ENCODE measurements at regions not wholly inside any gene's neighbourhood (a gene's known extent, or its start where the extent isn't known, plus 50 kb on each side); places are given as distances from the start of the nearest gene placed in this dataset.

- no peak overlapping the region for H3K4me3 ChIP-seq
- H2AFZ ChIP-seq = no peak overlapping the region
- no peak for DNase-seq (ENCODE audit: low spot score)
- TF ChIP-seq EZH2 (IDR thresholded peaks at IDR 0.05; ENCODE audit: low read depth, unreplicated experiment) (no peak), JUNB (IDR thresholded peaks at IDR 0.05; ENCODE audit: unreplicated experiment) (no peak), EZH2phosphoT487 (IDR thresholded peaks at IDR 0.05; ENCODE audit: unreplicated experiment) (no peak), ZNF114 (CRISPR knock-in tag; IDR thresholded peaks at IDR 0.05) (no peak), ZNF331 (CRISPR knock-in tag; IDR thresholded peaks at IDR 0.05; ENCODE audit: low read depth) (no peak), POLR2AphosphoS5 (IDR thresholded peaks at IDR 0.05; ENCODE audit: low read depth) (no peak), NANOG (IDR thresholded peaks at IDR 0.05; ENCODE audit: borderline replicate concordance) (no peak), STAT1 (IDR thresholded peaks at IDR 0.05; ENCODE audit: unreplicated experiment) (no peak), REST (IDR thresholded peaks at IDR 0.05; ENCODE audit: unreplicated experiment) (no peak), CREB1 (CRISPR knock-in tag; IDR thresholded peaks at IDR 0.05; ENCODE audit: low read depth) (no peak)
- TF ChIP-seq, protein P1, sequence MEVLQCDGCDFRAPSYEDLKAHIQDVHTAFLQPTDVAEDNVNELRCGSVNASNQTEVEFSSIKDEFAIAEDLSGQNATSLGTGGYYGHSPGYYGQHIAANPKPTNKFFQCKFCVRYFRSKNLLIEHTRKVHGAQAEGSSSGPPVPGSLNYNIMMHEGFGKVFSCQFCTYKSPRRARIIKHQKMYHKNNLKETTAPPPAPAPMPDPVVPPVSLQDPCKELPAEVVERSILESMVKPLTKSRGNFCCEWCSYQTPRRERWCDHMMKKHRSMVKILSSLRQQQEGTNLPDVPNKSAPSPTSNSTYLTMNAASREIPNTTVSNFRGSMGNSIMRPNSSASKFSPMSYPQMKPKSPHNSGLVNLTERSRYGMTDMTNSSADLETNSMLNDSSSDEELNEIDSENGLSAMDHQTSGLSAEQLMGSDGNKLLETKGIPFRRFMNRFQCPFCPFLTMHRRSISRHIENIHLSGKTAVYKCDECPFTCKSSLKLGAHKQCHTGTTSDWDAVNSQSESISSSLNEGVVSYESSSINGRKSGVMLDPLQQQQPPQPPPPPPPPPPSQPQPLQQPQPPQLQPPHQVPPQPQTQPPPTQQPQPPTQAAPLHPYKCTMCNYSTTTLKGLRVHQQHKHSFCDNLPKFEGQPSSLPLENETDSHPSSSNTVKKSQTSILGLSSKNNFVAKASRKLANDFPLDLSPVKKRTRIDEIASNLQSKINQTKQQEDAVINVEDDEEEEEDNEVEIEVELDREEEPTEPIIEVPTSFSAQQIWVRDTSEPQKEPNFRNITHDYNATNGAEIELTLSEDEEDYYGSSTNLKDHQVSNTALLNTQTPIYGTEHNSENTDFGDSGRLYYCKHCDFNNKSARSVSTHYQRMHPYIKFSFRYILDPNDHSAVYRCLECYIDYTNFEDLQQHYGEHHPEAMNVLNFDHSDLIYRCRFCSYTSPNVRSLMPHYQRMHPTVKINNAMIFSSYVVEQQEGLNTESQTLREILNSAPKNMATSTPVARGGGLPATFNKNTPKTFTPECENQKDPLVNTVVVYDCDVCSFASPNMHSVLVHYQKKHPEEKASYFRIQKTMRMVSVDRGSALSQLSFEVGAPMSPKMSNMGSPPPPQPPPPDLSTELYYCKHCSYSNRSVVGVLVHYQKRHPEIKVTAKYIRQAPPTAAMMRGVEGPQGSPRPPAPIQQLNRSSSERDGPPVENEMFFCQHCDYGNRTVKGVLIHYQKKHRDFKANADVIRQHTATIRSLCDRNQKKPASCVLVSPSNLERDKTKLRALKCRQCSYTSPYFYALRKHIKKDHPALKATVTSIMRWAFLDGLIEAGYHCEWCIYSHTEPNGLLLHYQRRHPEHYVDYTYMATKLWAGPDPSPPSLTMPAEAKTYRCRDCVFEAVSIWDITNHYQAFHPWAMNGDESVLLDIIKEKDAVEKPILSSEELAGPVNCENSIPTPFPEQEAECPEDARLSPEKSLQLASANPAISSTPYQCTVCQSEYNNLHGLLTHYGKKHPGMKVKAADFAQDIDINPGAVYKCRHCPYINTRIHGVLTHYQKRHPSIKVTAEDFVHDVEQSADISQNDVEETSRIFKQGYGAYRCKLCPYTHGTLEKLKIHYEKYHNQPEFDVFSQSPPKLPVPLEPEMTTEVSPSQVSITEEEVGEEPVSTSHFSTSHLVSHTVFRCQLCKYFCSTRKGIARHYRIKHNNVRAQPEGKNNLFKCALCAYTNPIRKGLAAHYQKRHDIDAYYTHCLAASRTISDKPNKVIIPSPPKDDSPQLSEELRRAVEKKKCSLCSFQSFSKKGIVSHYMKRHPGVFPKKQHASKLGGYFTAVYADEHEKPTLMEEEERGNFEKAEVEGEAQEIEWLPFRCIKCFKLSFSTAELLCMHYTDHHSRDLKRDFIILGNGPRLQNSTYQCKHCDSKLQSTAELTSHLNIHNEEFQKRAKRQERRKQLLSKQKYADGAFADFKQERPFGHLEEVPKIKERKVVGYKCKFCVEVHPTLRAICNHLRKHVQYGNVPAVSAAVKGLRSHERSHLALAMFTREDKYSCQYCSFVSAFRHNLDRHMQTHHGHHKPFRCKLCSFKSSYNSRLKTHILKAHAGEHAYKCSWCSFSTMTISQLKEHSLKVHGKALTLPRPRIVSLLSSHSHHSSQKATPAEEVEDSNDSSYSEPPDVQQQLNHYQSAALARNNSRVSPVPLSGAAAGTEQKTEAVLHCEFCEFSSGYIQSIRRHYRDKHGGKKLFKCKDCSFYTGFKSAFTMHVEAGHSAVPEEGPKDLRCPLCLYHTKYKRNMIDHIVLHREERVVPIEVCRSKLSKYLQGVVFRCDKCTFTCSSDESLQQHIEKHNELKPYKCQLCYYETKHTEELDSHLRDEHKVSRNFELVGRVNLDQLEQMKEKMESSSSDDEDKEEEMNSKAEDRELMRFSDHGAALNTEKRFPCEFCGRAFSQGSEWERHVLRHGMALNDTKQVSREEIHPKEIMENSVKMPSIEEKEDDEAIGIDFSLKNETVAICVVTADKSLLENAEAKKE (CRISPR knock-in tag; IDR thresholded peaks at IDR 0.05) = no peak
- TF ChIP-seq, protein P2, sequence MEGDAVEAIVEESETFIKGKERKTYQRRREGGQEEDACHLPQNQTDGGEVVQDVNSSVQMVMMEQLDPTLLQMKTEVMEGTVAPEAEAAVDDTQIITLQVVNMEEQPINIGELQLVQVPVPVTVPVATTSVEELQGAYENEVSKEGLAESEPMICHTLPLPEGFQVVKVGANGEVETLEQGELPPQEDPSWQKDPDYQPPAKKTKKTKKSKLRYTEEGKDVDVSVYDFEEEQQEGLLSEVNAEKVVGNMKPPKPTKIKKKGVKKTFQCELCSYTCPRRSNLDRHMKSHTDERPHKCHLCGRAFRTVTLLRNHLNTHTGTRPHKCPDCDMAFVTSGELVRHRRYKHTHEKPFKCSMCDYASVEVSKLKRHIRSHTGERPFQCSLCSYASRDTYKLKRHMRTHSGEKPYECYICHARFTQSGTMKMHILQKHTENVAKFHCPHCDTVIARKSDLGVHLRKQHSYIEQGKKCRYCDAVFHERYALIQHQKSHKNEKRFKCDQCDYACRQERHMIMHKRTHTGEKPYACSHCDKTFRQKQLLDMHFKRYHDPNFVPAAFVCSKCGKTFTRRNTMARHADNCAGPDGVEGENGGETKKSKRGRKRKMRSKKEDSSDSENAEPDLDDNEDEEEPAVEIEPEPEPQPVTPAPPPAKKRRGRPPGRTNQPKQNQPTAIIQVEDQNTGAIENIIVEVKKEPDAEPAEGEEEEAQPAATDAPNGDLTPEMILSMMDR (conservative IDR thresholded peaks at IDR 0.05; ENCODE audit: low read depth in 2 of 2) = no peak
- TF ChIP-seq, protein P3, sequence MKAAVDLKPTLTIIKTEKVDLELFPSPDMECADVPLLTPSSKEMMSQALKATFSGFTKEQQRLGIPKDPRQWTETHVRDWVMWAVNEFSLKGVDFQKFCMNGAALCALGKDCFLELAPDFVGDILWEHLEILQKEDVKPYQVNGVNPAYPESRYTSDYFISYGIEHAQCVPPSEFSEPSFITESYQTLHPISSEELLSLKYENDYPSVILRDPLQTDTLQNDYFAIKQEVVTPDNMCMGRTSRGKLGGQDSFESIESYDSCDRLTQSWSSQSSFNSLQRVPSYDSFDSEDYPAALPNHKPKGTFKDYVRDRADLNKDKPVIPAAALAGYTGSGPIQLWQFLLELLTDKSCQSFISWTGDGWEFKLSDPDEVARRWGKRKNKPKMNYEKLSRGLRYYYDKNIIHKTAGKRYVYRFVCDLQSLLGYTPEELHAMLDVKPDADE (IDR thresholded peaks at IDR 0.05) = no peak
- Mint-ChIP-seq H3K27me3 (ENCODE audit: insufficient read depth, low read depth, poor library complexity) (no peaks in the 10 kb centered on the region), H3K27ac (no peak overlapping the region), H3K36me3 (ENCODE audit: low read depth) (no peaks in the 10 kb centered on the region), H3K4me1 (peaks cover 4% of the 10 kb centered on the region; the same call in 2 of the 3 replicates), H3K9me3 (no peaks in the 10 kb centered on the region), H3K4me3 (no peak overlapping the region)
- ATAC-seq = no peak
- H4K20me1 ChIP-seq (replicated peaks; ENCODE audit: insufficient read depth) = no peaks in the 10 kb centered on the region
- H3K9me2 ChIP-seq (ENCODE audit: insufficient read depth) = no peaks in the 10 kb centered on the region
- H3K36me3 ChIP-seq (ENCODE audit: insufficient read depth) = no peaks in the 10 kb centered on the region
- no peak overlapping the region for H3K4me2 ChIP-seq
- no peaks in the 10 kb centered on the region for H3K79me2 ChIP-seq (replicated peaks; ENCODE audit: insufficient read depth)
- no peaks in the 10 kb centered on the region for H3K27me3 ChIP-seq (ENCODE audit: insufficient read depth)
- H3F3A ChIP-seq (replicated peaks; ENCODE audit: low read depth) = no peaks in the 10 kb centered on the region
- H3K4me1 ChIP-seq (ENCODE audit: insufficient read depth) = no peaks in the 10 kb centered on the region
- H3K27ac ChIP-seq (ENCODE audit: low read depth) = no peak overlapping the region
Measured at GRCh38 chr5:29993286-29993685, 1200.2 kb upstream of the CDH6 start.

All from GM23338 (cell line).